NCI-H146 (cell line): ENCODE measurements at regions not wholly inside any gene's neighbourhood (a gene's known extent, or its start where the extent isn't known, plus 50 kb on each side); places are given as distances from the start of the nearest gene placed in this dataset.
A peak's percentile ranks its signal among the peaks of the same experiment; 100 is the strongest.
"Not testable (repeated sequence)": the region's sequence is repeated elsewhere in the genome, so short reads cannot be mapped to it uniquely, and the experiment has no call there.

ENCODE experiments used
- DNase-seq: peaks from one replicate; lab custom pipeline; 2025; lab: John Stamatoyannopoulos, UW

DNA sequence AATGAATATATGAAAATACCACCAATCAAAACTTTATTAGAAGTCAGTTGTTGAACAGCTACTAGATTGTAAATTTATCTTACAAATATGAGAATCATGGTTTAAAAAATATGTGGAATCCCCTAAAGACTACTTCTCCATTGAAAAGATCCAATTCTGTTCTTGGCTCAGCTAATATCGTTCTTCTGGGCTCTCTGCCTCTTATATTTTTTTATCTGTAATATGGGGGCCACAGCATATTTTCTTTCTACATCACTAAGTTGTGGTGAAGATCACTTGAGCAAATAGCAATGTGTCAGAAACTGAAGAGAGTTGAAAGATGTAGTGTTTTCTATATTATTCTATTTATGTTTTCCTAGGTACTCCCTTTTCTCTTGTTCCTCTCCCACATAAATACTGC, 198.1 kb downstream of the FZD1 start:
- no peak for DNase-seq

DNA sequence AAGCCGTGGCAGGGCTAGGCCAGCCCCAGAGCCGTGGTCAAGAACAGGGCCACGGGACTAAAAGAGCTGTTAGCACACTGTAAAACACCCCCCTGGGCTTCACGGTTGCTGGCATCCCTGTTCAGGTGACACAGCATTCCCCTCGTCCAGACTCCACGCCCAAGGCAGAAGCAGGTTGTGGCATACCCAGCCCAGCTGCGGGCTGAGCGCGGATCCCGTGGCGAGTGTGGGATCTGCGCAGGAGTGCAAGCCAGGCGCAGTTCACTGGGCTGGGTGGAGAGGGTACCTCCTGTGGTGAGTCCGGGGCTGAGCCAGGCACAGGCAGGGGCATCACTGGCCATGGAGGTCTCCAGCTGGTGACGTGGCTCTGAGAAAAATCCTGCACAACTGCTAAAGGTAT, 199.1 kb downstream of the FZD1 start:
- DNase-seq = no peak

DNA sequence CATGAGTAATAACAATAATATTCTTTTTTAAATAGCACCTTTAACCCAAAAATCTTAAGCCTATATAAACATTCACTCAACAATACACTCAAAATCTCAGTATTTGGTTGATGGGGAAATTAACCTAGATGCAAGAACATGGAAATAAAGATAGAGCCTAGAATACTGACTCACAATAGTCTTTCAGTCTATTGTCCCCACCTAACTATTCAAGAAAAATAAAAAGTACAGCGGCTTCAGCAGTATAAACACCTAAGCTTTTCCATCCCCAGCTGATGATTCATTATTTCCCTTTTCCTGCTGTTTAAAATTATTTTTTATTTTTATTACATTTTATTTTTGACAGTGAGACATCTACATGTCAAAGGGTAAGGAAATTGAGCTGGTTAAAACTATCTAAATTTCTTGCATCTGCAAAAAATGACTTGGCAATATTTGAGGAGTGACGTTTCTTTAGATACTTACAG, 201.4 kb downstream of the FZD1 start:
- DNase-seq = no peak

DNA sequence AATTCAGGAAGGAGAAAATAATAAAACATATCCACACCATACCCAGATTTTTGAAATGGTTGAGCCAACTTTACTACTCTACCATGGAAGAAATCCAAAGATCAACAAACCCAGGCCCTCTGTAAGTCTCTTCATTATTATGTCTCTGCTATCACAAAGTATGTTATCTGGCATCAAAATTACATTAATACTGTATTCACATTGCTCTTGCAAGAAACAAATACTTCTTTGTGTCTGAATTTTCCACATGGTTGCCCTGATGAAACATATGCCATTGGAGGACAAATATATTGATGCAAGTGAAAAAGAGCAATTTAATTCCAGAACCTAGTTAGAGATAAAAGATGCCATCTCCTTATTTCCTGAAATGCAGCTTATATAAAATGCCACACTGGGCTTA, 204.0 kb downstream of the FZD1 start:
- DNase-seq = peak; percentile 31

GRCh38 chr7:91473619-91474018, 209.4 kb downstream of the FZD1 start:
- no peak for DNase-seq

DNA sequence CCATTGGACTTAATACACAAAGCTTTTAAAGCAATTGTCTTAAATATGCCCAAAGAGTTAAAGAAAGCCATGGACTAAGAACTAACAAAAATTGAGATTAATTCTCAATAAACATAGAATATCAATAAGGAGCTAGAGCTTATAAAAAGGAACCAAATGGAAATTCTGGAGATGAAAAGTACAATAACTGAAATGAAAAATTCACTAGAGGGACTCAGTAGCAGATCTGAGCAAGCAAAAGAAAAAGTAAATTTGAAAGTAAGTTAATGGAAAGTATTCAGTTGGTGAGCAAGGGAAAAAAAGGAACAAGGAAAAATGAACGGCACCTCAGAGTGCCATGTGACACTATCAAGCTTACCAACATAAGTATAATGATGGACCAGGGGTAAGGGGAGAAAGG, 209.8 kb downstream of the FZD1 start:
- no peak for DNase-seq

GRCh38 chr7:91480470-91480869, 216.2 kb downstream of the FZD1 start:
- DNase-seq = not testable (repeated sequence)

DNA sequence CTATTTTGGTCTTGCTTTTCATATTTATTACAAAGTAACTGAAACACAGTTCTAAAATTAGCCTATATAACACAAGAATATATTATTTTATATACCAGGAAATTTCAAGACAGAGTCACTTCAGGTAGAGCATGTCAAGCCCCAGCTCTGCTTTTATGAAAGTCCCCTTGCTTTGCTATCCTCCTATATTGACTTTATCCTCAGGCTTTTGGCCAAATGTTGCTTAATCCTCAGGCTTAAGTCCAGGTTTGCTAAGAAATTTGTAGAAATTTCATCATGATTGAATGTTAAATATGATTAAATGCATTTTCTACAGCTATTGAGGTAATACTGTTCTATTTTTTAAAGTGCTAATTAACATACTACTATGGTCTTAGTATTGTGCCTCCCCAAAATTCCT, 227.6 kb downstream of the FZD1 start:
- no peak for DNase-seq

GRCh38 chr7:91492317-91492716, 228.1 kb downstream of the FZD1 start:
- no peak for DNase-seq

- DNase-seq = no peak
These were observed 228.5 kb downstream of the FZD1 start for GRCh38 chr7:91492773-91493172.

DNA sequence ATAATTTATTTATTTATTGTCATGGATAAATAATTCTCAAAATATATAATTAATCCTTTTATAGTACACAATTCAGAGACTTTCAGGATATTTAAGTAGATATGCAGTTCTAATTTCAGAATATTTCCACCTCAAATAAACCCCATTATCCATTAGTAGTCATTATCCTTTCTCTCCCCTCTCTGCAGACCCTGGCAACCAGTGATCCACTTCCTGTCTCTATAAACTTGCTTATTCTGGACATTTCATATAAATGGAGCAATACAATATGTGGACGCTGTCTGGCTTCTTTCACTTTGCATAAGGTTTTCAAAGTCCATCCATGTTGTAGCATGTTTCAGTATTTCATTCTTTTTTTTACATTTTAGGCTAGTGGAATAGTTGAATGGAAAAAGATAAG, 230.2 kb downstream of the FZD1 start:
- DNase-seq = no peak

- no peak for DNase-seq
These were observed 232.1 kb downstream of the FZD1 start for GRCh38 chr7:91496251-91496820.

GRCh38 chr7:91497277-91497676, 233.0 kb downstream of the FZD1 start:
- DNase-seq = not testable (repeated sequence)

DNA sequence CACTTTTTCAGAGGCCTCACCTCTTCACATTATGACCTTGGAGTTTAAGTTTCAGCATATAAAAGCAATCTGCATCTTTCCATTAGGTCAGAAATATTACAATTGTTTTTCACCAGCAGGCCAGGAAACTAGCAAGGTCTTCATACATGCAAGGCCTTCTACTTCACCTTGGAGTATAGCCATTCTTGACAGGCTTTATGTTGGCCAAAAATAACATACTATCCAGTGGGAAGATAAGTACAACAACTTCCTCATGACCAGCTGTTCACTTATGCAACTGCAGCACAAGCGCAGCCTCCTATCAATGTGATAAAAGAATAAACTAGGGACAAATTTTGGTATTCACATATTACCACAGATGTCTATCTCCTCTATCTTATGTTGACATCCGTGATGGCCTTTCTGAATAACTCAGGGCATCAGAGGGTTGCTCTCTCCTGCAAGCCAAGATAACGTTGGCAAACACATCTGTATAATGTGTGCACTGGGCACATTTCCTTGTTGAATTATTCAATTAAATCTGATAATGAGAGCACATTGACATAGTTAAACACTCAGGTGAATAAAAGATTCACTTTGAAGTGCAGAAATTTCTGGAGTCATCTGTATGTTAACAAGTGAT, 239.8 kb downstream of the FZD1 start:
- DNase-seq = peak; percentile 21

DNA sequence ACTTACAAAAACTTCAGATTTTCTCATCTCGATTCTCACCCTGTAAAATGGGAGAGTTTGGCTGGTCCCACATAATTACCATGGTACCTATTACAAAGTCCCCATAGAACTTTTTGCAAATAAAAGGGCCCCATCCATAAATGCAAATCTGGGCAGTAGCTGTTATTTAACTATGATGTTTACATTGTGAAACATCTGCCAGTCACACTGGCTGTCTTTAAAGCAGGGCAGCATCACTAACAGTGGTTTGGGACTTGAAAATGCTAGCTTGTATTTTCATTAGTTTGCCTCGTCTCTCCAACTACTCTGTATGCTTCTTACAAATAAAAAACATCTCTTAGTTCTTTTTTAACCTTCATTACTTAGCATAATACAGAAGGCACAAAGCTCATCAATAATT, 240.7 kb downstream of the FZD1 start:
- peak; percentile 9 for DNase-seq

DNA sequence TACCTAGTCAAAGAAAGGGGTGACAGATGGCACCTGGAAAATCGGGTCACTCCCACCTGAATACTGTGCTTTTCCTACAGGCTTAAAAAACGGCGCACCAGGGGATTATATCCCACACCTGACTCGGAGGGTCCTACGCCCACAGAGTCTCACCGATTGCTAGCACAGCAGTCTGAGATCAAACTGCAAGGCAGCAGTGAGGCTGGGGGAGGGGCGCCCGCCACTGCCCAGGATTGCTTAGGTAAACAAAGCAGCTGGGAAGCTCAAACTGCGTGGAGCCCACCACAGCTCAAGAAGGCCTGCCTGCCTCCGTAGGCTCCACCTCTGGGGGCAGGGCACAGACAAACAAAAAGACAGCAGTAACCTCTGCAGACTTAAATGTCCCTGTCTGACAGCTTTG, 242.7 kb downstream of the FZD1 start:
- not testable (repeated sequence) for DNase-seq

- not testable (repeated sequence) for DNase-seq
These were observed 247.6 kb downstream of the FZD1 start for GRCh38 chr7:91511861-91512260.

DNA sequence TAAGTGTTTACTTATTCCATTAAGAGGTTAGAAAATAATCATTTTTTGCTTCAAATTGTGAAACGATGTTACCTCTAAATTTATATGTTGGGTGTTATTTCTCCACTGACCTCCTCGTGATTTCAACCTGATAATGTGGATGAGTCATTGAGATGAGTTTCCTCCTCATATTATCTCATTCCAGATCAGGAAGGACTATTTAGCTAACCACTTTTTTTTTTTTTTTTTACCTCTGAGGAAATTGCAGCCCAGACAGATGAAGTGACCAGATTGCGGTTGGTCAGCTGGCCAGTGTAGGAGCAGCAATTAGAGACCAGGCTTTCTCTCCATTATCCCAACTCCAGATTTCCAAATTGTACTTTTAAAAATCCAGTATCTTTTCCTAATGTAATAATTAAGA, 248.7 kb downstream of the FZD1 start:
- DNase-seq = peak; percentile 18

- no peak for DNase-seq
These were observed 250.4 kb downstream of the FZD1 start for GRCh38 chr7:91514591-91514990.

DNA sequence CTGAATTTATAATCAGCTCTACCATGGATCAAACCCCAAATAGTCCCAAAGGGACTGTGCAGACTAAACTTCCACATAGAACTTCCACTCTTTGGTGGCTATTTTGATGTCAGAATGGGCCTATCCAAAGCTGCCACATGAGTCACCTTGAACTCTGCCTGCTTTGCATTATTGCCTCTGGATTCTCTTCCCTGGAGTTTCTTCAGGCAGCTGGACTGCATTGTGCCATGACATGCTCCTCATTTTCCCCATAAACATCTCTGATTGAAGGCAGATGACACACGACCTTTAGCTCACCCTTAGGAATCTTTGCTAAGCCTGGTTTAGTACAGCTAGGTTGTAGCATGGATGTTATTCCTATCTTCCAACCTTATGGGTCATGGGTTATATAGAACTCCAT, 251.7 kb downstream of the FZD1 start:
- DNase-seq = no peak

DNA sequence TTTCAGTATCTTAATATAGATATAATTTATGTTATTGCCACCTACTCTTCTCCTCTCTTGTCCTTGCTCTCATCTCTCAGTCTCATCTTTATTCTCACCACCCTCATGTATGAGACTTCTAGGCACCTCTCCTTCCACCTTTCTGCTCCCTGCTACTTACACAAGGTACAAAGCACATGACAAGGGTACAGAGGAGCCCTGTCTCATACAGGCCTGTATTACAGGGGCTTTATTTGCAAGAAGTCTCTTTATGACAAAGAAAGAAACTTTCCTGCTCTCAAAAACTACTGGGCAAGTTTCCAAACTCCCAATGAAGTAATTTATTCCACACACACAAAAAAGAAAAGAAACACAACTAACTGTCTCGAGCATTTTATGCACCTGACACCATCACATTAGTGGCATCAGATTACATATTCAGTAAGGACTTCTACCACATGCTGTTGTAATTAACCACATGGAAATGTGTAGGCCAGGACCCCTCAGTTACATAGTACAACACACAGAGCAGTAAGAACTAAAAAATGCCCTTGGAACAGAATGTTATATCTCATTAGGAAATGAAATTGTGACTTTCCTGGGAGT, 253.1 kb downstream of the FZD1 start:
- DNase-seq = peak; percentile 71

GRCh38 chr7:91518058-91518457, 253.8 kb downstream of the FZD1 start:
- DNase-seq = no peak

GRCh38 chr7:91519241-91520158, 255.3 kb downstream of the FZD1 start:
- no peak for DNase-seq
